ENCODE measurements at regions not wholly inside any gene's neighbourhood (a gene's known extent, or its start where the extent isn't known, plus 50 kb on each side); places are given as distances from the start of the nearest gene placed in this dataset.

- TF ChIP-seq EZH2phosphoT487 (IDR thresholded peaks at IDR 0.05) = no peak
- no peak for TF ChIP-seq CTCF (IDR thresholded peaks at IDR 0.05)
These were observed 320.2 kb upstream of the SULF2 start for GRCh38 chr20:48105526-48105925.
